DMS53 treated with DMSO at 0.1 percent for 48 hours (cell line): ENCODE measurements at regions not wholly inside any gene's neighbourhood (a gene's known extent, or its start where the extent isn't known, plus 50 kb on each side); places are given as distances from the start of the nearest gene placed in this dataset.
"Not testable (repeated sequence)": the region's sequence is repeated elsewhere in the genome, so short reads cannot be mapped to it uniquely, and the experiment has no call there.

Experiments used
- DNase-seq: peaks from one replicate; lab custom pipeline; 2025; ENCODE audit not compliant: unreplicated experiment; lab: John Stamatoyannopoulos, UW

DNA sequence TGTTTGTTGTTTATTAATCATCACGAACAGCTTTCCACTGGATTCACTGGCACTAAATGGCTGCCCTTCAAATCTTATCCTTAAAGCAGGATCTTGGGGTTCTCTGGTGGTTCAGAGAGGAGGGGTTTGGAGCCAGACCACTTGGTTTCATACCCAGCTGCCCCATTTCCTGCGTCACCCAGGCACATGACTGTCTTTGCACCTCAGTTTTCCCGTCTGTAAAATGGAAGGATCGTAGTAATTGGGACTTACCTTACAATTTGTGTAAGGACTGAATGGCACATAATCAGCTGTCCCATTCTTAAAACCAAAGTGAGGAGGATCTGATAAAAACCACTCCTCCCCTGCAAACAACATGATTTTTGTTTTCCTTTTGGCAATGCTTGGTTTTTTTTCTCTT, 318.3 kb downstream of the ZNF536 start:
- no peak for DNase-seq

- no peak for DNase-seq
Measured at GRCh38 chr19:30689474-30689873, 317.3 kb downstream of the ZNF536 start.

GRCh38 chr19:30688696-30689095, 316.5 kb downstream of the ZNF536 start:
- no peak for DNase-seq

- no peak for DNase-seq
Measured at GRCh38 chr19:30686826-30687566, 314.8 kb downstream of the ZNF536 start.

DNA sequence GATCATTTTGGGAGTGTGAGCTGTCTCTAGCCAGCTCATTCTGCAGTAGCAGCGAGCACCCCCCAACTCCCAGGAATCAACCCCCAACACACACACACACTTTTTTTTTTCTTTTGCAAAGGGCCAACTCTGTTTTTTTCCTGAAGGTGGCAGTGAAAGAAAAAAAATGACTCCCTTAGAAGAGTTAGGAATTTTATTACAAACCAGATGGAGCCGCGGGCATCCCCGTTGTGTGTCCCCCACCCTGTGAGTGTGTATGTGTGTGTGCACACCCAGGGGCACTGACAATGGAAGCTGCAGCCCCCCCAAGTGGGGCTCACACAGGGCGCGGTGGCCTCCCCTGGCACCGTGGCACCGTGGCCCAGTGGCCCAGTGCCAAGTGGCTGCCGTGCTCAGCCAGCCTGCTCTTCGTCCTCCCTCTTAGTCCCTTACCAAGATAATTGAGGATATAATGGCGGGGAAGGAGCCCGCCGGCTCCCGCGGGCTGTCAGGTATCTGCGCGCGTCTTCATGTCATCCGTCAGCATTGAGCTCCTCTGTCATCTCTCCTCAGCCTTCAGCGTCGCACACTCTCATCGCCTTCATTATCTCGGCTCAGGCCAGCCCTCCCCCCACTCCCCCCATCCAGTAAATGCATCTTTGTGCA, 314.1 kb downstream of the ZNF536 start:
- no peak for DNase-seq

DNA sequence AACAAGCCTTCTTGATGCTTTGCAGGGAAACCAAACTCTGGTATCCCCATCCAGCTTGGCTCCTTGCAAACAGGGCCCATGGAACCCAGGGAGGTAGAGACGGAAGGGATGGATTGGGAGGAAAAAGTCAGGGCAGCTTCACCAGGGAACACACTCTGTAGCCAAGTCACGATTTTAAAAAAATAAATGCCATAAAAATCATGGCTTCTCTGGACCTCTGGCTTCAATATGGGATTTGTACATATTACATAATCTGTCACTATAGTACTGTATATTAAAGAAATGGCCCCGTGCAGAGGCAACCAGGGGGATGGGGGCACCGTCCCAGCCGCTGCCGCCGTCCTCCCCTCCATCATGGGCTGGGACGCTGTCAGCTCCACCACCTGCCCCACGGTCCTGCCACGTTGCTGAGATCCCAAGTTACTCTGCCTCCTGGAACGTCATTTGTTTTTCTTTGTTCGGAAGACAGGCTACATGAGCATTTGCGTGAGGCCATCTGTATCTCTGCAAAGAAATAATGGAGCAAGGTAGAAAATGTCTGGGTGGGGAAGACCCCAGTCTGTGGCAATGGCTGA, 313.3 kb downstream of the ZNF536 start:
- no peak for DNase-seq

DNA sequence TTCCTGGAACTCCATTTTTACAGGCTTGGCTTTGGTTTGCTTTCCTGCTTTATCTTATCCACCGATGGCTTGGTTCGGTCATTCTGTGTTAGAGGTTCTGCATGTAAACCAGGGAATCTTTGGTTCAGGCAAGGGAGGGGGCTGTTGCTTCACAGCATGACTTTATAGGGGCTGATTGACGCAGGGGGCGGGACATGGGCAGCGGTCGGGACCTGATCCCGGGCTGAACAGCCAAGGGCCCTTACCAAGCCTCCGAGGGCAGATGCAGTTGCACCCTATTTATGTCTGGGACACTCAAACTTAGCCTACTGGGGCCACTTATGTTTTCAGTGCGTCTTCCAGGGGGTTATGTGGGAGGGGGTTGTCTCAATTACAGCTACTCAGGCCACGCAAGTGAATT, 312.4 kb downstream of the ZNF536 start:
- DNase-seq = no peak

GRCh38 chr19:30682999-30683536, 310.9 kb downstream of the ZNF536 start:
- no peak for DNase-seq

- DNase-seq = no peak
Measured at GRCh38 chr19:30682146-30682998, 310.2 kb downstream of the ZNF536 start.

DNA sequence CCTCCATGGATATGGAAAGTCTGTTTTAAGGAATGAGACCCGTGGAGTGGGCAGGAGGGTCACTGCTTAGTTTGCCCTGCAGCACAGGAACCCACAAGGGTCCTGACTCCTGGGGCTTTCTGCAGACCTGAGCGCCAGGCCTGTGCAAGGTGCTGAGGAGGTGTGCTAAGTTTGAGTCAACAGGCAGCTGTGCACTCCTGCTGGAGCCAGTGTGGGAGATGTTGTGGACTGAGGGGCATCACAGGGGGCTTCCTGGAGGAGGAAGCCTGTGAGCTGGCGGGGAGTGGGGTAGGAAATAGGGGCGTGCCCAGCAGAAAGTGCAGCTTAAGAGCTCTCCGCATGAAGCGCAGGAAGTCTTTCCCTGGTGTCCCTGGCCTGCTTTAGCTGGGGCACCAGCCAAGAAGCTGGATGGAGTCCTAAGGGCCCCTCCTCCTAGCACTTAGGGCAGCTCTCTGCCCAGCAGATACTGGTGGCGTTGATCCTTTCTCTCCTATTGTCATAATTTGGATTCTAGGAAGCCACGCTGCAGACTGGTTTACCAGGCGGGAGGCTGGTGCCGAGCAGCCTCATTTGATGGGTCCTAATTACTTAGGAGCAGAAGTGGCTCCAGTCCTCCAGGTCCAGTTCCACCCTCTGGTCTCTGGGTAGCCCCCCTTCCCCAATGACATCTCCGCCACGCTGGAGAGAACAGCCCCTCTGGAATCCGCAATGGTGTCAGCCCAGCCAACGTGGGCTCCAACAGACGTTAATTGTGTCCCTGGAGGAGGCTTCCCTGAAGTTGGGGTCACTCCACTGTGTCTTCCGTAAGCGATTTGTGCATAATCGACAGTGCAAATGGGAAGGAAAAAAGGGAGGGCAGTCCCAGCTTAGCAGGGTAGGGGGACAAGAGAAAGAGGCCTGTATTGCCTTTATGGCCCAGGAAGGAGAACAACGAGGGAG, 309.2 kb downstream of the ZNF536 start:
- DNase-seq = no peak

DNA sequence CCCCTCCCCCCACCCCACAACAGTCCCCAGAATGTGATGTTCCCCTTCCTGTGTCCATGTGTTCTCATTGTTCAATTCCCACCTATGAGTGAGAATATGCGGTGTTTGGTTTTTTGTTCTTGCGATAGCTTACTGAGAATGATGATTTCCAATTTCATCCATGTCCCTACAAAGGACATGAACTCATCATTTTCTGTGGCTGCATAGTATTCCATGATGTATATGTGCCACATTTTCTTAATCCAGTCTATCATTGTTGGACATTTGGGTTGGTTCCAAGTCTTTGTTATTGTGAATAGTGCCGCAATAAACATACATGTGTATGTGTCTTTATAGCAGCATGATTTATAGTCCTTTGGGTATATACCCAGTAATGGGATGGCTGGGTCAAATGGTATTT, 308.2 kb downstream of the ZNF536 start:
- not testable (repeated sequence) for DNase-seq

GRCh38 chr19:30679789-30680188, 307.6 kb downstream of the ZNF536 start:
- DNase-seq = no peak

DNA sequence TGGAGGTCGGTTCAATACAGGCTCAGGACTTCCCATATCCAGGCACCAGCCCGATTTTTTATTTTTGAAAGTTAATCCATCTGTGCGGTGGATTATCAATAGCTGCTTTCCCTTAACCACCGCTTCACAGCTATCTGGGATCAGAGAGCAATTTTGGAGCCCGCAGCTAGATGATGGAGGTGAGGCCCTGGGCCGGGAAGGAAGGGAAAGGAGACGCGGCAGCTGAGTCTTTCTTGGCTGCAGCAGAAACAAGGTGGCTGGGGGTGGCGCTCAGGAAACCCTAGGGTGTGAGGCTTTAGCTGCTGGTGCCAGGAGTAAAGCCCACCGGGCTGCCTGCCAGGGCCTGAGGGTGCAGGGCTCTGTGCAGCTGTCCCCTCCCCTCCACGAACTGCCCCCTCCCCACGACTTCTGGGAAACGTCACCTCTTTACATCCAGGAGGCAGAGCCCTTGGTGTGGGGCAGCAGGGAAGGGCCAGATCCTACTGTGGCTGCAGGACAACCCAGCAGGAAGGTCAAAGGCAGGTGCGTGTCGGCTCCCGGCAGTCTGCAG, 307.0 kb downstream of the ZNF536 start:
- no peak for DNase-seq

DNA sequence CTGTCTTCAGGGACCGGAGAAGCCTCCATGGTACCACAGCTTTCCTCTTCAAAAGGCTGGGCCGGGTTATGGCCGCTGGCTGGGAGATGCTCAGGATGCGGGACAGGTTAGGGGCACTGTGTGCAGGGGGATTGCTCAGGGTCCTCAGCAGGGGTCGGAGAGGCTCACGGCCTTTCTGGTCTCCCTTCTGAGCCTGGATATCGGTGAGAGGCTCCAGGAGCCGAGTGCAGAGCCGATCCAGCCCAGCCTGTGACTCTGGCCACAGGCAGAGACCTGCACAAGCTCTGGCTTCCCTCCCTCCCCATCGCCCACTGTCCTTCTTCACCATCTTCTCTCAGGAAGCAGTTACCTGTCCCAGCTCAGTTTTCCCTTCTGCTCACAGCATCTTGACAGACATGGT, 306.0 kb downstream of the ZNF536 start:
- no peak for DNase-seq

- DNase-seq = no peak
Measured at GRCh38 chr19:30677702-30678101, 305.5 kb downstream of the ZNF536 start.

DNA sequence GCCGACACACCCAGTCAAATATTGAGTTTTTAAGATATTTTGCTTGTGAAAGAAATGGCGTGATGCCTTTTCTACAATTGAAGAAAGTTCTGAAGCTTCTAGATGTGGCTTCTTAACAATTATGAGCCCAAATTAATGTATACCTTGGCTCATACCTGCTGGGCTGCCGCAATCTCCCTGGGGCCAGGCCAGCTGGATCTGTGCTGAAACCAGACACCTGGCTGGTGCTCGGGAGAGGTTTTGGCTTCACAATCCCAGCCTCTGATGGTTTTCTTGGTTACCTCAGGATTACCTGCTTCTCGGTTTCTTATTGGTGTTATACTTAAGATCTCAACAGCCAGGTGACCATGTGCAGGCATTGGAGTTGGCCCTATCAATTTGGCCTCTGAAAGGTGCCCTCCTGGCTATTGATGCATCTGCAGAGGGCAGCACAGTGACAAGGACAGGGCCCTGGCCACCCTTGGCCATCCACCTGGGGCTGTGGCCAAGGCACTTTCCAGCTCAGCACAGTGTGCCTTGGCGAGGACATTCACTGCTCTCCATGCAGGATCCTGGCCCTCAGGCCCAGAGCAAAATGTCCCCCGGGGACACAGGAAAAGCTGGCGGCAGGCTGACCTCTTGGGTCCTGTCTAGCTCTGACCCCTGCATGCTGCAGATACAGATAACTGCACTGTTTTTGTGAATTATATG, 305.0 kb downstream of the ZNF536 start:
- DNase-seq = no peak

DNA sequence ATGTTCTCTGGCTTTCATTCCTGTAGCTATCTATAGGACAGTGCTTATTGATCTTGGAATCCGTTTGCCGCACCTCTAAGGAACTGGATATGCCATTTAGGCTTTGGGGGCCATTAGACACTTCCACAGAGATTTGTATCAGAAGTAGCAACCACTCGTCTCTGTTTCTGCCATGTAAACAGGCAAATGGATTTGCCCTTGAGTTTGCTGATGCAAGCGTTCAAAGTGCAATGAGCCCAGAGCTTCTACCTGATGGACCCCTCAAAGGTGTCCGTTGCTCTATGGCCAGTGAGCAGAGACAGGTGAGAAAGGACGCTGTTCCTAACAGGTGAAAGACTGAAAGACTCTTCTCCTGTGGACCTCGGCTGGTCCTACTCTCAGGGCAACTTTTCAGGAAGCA, 302.9 kb downstream of the ZNF536 start:
- no peak for DNase-seq

DNA sequence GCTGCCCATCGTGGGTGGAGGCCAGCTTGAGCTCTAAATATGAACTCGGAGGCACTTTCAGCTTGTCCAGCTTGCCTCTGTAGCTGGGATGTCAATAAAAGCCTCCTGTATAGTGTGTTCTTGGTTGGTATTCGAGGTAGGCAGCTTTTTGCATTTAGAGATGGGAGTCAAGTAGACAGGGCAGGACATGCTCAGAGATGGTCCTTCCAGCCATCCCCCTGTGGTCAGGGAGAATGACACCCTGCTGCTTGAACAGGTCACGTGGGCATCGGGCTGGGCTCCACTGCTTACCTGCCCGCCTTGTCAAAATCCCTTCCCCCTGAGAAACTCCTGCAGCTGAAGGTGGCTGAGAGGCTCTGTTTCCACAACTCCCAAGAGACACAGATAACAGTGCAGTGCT, 302.5 kb downstream of the ZNF536 start:
- DNase-seq = no peak

DNA sequence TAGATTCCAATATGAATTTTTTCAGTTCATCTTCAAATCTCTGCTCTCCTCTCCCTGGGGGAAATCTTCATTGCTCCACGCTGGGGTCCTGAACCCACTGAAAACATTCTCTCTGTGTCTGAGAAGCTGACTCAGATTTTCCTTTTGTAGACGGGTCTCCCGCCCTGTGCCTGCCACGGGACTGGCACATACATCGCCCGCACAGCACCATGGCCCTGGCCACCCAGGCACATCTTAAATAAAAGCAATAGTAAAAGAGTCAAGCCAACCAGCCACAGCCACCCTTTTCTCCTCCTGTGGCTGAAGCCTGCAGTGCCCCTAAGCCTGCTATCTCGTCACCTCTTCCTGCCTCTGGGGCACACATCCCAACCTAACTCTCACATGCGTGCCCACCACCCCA, 301.2 kb downstream of the ZNF536 start:
- no peak for DNase-seq
